Tibial nerve (tissue), 4 donors: ENCODE measurements at regions not wholly inside any gene's neighbourhood (a gene's known extent, or its start where the extent isn't known, plus 50 kb on each side); places are given as distances from the start of the nearest gene placed in this dataset.

Experiments
- EP300 ChIP-seq, 2 donors: sonication (generic); formaldehyde crosslinking; IDR thresholded peaks; one replicate each; pipeline ENCODE4 v1.6.1; 2017; ENCODE audit warnings: antibody characterized with exemption in 2 of 2, mild to moderate bottlenecking in 1 of 2
- POLR2A ChIP-seq, 2 donors: fragments of 450-650 bp; IDR thresholded peaks; one replicate each; pipeline ENCODE4 v1.6.1; 2017; ENCODE audit warnings: antibody characterized with exemption in 2 of 2, mild to moderate bottlenecking in 2 of 2, moderate library complexity in 2 of 2
- TF ChIP-seq, protein P1 (sequence below), 5 experiments: fragments of 200-600 bp in 3 of 5; fragments of 450-650 bp in 2 of 5; sonication (generic) in 3 of 5; IDR thresholded peaks; one replicate each; pipeline ENCODE4 v1.5.1; 2016 to 2019; ENCODE audit warnings: antibody characterized with exemption in 5 of 5, mild to moderate bottlenecking in 3 of 5, moderate library complexity in 2 of 5

DNA sequence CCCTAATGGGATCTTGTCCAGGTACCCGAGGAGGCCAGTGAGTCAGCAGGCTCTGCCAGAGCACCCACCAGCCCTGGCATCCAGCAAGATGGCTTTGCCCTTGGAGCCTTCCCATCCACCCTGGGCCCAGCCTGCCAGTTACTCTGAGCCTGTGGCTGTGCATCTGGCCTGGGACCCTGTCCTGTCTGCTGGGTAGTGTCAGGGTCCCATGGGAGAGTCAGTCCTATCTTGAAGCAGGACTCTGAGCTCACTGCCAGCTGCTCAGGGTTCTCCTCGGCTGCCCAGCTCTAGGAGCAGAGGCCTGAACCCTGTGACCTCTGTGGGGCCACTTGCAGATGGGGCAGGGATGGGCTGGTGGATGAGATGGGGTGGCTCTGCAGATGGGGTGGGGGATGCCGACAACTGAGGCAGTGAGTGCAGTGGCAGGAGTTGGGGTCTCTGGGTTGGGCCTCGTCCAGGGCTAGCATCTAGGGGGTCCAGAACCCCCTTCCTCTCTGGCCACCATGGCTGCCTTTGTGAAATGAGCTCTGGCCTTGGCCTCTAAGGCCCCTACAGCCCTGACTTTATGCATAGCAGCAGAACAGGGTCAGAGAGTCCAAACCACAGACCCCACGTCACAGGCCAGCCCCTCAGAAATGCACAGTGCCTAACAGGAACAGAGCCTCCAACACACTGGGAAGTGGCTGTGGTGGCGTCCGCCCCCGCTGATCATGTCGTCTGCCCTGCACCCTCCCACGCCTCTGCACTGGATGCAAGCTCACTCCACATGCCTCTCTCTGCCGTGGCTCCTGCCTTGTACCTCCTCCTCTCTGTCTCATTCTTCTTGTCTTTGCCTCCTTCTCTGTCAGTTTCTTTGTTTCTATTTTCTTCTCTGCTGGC is 88.1 kb upstream of the RET start:
- TF ChIP-seq, protein P1, sequence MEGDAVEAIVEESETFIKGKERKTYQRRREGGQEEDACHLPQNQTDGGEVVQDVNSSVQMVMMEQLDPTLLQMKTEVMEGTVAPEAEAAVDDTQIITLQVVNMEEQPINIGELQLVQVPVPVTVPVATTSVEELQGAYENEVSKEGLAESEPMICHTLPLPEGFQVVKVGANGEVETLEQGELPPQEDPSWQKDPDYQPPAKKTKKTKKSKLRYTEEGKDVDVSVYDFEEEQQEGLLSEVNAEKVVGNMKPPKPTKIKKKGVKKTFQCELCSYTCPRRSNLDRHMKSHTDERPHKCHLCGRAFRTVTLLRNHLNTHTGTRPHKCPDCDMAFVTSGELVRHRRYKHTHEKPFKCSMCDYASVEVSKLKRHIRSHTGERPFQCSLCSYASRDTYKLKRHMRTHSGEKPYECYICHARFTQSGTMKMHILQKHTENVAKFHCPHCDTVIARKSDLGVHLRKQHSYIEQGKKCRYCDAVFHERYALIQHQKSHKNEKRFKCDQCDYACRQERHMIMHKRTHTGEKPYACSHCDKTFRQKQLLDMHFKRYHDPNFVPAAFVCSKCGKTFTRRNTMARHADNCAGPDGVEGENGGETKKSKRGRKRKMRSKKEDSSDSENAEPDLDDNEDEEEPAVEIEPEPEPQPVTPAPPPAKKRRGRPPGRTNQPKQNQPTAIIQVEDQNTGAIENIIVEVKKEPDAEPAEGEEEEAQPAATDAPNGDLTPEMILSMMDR (IDR thresholded peaks at IDR 0.05) = no peak
- TF ChIP-seq POLR2A (IDR thresholded peaks at IDR 0.05) (no peak), EP300 (IDR thresholded peaks at IDR 0.05) (no peak)
